ENCODE measurements at regions not wholly inside any gene's neighbourhood (a gene's known extent, or its start where the extent isn't known, plus 50 kb on each side); places are given as distances from the start of the nearest gene placed in this dataset.
A peak's percentile ranks its signal among the peaks of the same experiment; 100 is the strongest.

GRCh38 chr7:155880721-155881120 is 68.5 kb upstream of the SHH start:
- intact Hi-C loops (cut with DNase I; ENCODE audit: low total_unique reads), result no loop called here

GRCh38 chr7:155879592-155879991 is 67.3 kb upstream of the SHH start:
- no peaks in the 10 kb centered on the region for H3K36me3 ChIP-seq
- H3K9me3 ChIP-seq, result no peaks in the 10 kb centered on the region
- intact Hi-C loops (cut with DNase I; ENCODE audit: low total_unique reads), result no loop called here
- TF ChIP-seq POLR2AphosphoS5 (IDR thresholded peaks at IDR 0.05), result no peak
- H3K4me3 ChIP-seq, result no peak overlapping the region
- no peak overlapping the region for H3K27ac ChIP-seq
- peak in 1 of 2 donors; percentile 1 for DNase-seq (ENCODE audit: low spot score in 2 of 2)
- H3K27me3 ChIP-seq, result no peaks in the 10 kb centered on the region
- H3K4me1 ChIP-seq, result no peaks in the 10 kb centered on the region

More at GRCh38 chr7:155880721-155881120, 68.5 kb upstream of the SHH start:
- Histone ChIP-seq H3K9me3 (no peaks in the 10 kb centered on the region), H3K27me3 (no peaks in the 10 kb centered on the region), H3K4me1 (no peaks in the 10 kb centered on the region), H3K4me3 (no peak overlapping the region), H3K27ac (no peak overlapping the region), H3K36me3 (no peaks in the 10 kb centered on the region)
- TF ChIP-seq CTCF (IDR thresholded peaks at IDR 0.05) (no peak), POLR2A (IDR thresholded peaks at IDR 0.05) (no peak), POLR2AphosphoS5 (IDR thresholded peaks at IDR 0.05) (no peak)
- no peak for DNase-seq (ENCODE audit: low spot score in 2 of 2)

- Histone ChIP-seq H3K36me3 (no peaks in the 10 kb centered on the region), H3K4me3 (no peak overlapping the region), H3K9me3 (no peaks in the 10 kb centered on the region), H3K27ac (no peak overlapping the region), H3K4me1 (no peaks in the 10 kb centered on the region), H3K27me3 (no peaks in the 10 kb centered on the region)
- no peak for TF ChIP-seq POLR2AphosphoS5 (IDR thresholded peaks at IDR 0.05)
- no peak for TF ChIP-seq POLR2A (IDR thresholded peaks at IDR 0.05)
- TF ChIP-seq CTCF (IDR thresholded peaks at IDR 0.05), result no peak
- intact Hi-C loops (cut with DNase I; ENCODE audit: low total_unique reads), result no loop called here
- peak in 1 of 2 donors; percentile 10 for DNase-seq (ENCODE audit: low spot score in 2 of 2)
Observed at GRCh38 chr7:155878674-155879073, 66.4 kb upstream of the SHH start.

GRCh38 chr7:155878250-155878649 is 66.0 kb upstream of the SHH start:
- Histone ChIP-seq H3K27me3 (no peaks in the 10 kb centered on the region), H3K27ac (no peak overlapping the region), H3K9me3 (no peaks in the 10 kb centered on the region), H3K4me1 (no peaks in the 10 kb centered on the region), H3K4me3 (no peak overlapping the region), H3K36me3 (no peaks in the 10 kb centered on the region)
- TF ChIP-seq POLR2AphosphoS5 (IDR thresholded peaks at IDR 0.05) (no peak), CTCF (IDR thresholded peaks at IDR 0.05) (no peak), POLR2A (IDR thresholded peaks at IDR 0.05) (no peak)
- intact Hi-C loops (cut with DNase I; ENCODE audit: low total_unique reads), result no loop called here
- no peak for DNase-seq (ENCODE audit: low spot score in 2 of 2)

GRCh38 chr7:155877167-155877566 is 64.9 kb upstream of the SHH start:
- no peak overlapping the region for H3K27ac ChIP-seq
- TF ChIP-seq CTCF (IDR thresholded peaks at IDR 0.05) (no peak), POLR2A (IDR thresholded peaks at IDR 0.05) (no peak), POLR2AphosphoS5 (IDR thresholded peaks at IDR 0.05) (no peak)
- H3K27me3 ChIP-seq, result no peaks in the 10 kb centered on the region
- H3K4me1 ChIP-seq, result no peaks in the 10 kb centered on the region
- H3K4me3 ChIP-seq, result no peak overlapping the region
- no peak for DNase-seq (ENCODE audit: low spot score in 2 of 2)
- H3K9me3 ChIP-seq, result no peaks in the 10 kb centered on the region
- intact Hi-C loops (cut with DNase I; ENCODE audit: low total_unique reads), result no loop called here
- H3K36me3 ChIP-seq, result no peaks in the 10 kb centered on the region

- no peak for DNase-seq (ENCODE audit: low spot score in 2 of 2)
- H3K9me3 ChIP-seq, result peaks cover 0 to under 1% of the 10 kb centered on the region in 2 donors
- H3K4me1 ChIP-seq, result no peaks in the 10 kb centered on the region
- TF ChIP-seq POLR2AphosphoS5 (IDR thresholded peaks at IDR 0.05) (no peak), POLR2A (IDR thresholded peaks at IDR 0.05) (no peak), CTCF (IDR thresholded peaks at IDR 0.05) (no peak)
- no peaks in the 10 kb centered on the region for H3K27me3 ChIP-seq
- no peak overlapping the region for H3K27ac ChIP-seq
- no peak overlapping the region for H3K4me3 ChIP-seq
- intact Hi-C loops (cut with DNase I; ENCODE audit: low total_unique reads), result no loop called here
- no peaks in the 10 kb centered on the region for H3K36me3 ChIP-seq
Observed at GRCh38 chr7:155874411-155874810, 62.1 kb upstream of the SHH start.

Measured in breast epithelium (tissue), 4 donors.